Panc1 (cell line): ENCODE measurements at regions not wholly inside any gene's neighbourhood (a gene's known extent, or its start where the extent isn't known, plus 50 kb on each side); places are given as distances from the start of the nearest gene placed in this dataset.

Source experiments
- ATAC-seq: fragments of 200-7000 bp; cut with Tn5 transposase; 2 replicates; pipeline ENCODE4 v1.9.1; 2020; ENCODE audit warnings: mild to moderate bottlenecking, moderate library complexity
- BruUV-seq: library from RNA; stranded (reverse); fragments of 400-500 nt; replicated peaks from 2 replicates; lab custom pipeline; 2021; lab: Mats Ljungman, UMichigan
- CTCF ChIA-PET: fragments of 300-600 bp; sonication (Branson Sonifier 250); formaldehyde crosslinking; loops from one replicate; lab custom pipeline; 2022; ENCODE audit warnings: antibody characterized with exemption; lab: Charles Lee
- POLR2A ChIA-PET: fragments of 300-600 bp; sonication (Branson Sonifier 250); formaldehyde crosslinking; loops from one replicate; lab custom pipeline; 2022; ENCODE audit warnings: antibody characterized with exemption; lab: Charles Lee
- DNase-seq: peaks from one replicate; pipeline ENCODE4 v3.0.0-alpha.2; 2010; ENCODE audit warnings: low read depth, low spot score
- H3K27ac ChIP-seq: 2 replicates; pipeline ENCODE4 v1.5.1; 2011; ENCODE audit warnings: mild to moderate bottlenecking, low read length, inconsistent platforms
- H3K27me3 ChIP-seq: fragments of 200-500 bp; sonication (Bioruptor generic); 2 replicates; pipeline ENCODE4 v1.6.0; 2014; ENCODE audit warnings: low read length, inconsistent platforms; ENCODE audit not compliant: control insufficient read depth, insufficient read depth
- H3K36me3 ChIP-seq: fragments of 200-500 bp; sonication (Bioruptor generic); 2 replicates; pipeline ENCODE4 v1.5.1; 2014; ENCODE audit warnings: inconsistent platforms, mild to moderate bottlenecking, low read length, moderate library complexity; ENCODE audit not compliant: control insufficient read depth, insufficient read depth
- H3K4me1 ChIP-seq: 2 replicates; pipeline ENCODE4 v1.5.1; 2011; ENCODE audit warnings: inconsistent platforms, mild to moderate bottlenecking, low read length, moderate library complexity; ENCODE audit not compliant: control insufficient read depth, insufficient read depth
- H3K4me3 ChIP-seq, 2 experiments: 2 replicates each; pipeline ENCODE4 v1.5.1; 2011 to 2012; ENCODE audit warnings: low read depth in 2 of 2, low read length in 2 of 2, mild to moderate bottlenecking in 2 of 2, inconsistent platforms in 1 of 2, moderate library complexity in 1 of 2
- H3K9me3 ChIP-seq: fragments of 200-500 bp; sonication (Bioruptor generic); 2 replicates; pipeline ENCODE4 v1.5.1; 2014; ENCODE audit warnings: low read depth, mild to moderate bottlenecking, inconsistent platforms, low read length, moderate library complexity; ENCODE audit not compliant: control insufficient read depth, insufficient read depth
- POLR2AphosphoS5 ChIP-seq: IDR thresholded peaks from 2 replicates; pipeline ENCODE4 v1.6.1; 2012; ENCODE audit warnings: mild to moderate bottlenecking, low read depth, low read length, moderate library complexity
- REST ChIP-seq, 2 experiments: IDR thresholded peaks; 2 replicates each; pipeline ENCODE4 v1.6.1; 2011 to 2012; ENCODE audit warnings: low read depth in 2 of 2, control low read depth in 1 of 2, low read length in 1 of 2, mild to moderate bottlenecking in 1 of 2, moderate library complexity in 1 of 2; ENCODE audit not compliant: insufficient read depth in 1 of 2
- SIN3A ChIP-seq: IDR thresholded peaks from 2 replicates; pipeline ENCODE4 v1.6.1; 2012; ENCODE audit warnings: low read depth, mild to moderate bottlenecking, low read length, moderate library complexity, borderline replicate concordance; ENCODE audit not compliant: insufficient read depth
- TCF7L2 ChIP-seq: IDR thresholded peaks from 2 replicates; pipeline ENCODE4 v1.6.1; 2011; ENCODE audit warnings: mild to moderate bottlenecking, low read depth, low read length, inconsistent platforms
- in situ Hi-C: cut with HindIII; loops from 2 replicates; pipeline ENCODE4 v1.10.0; 2016; ENCODE audit warnings: low sequenced_read_pairs, low pct_unique_long_range_greater_than_20kb
- intact Hi-C: fragments of 100-400 bp; cut with micrococcal nuclease; formaldehyde crosslinking; loops from one replicate; pipeline ENCODE4 v1.10.0; 2022; ENCODE audit not compliant: unreplicated experiment
- TF ChIP-seq, protein P1 (sequence below): fragments of 450-650 bp; IDR thresholded peaks from 2 replicates; pipeline ENCODE4 v1.5.1; 2017; ENCODE audit warnings: mild to moderate bottlenecking

DNA sequence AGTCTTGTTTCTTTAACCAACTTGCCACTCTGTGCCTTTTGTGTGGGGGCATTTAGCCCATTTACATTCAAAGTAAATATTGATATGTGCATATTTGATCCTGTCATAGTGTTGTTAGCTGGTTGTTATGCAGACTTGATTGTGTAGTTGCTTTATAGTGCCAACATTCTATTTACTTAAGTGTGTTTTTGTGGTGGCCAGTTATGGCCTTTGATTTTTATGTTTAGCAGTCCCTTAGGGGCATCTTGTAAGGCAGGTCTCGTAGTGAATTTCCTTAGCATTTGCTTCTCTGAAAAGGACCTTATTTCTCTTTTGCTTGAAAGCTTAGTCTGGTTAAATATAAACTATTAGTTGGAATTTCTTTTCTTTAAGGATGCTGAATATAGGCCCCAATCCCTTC lies 282.8 kb upstream of the NECTIN3 start:
- CTCF ChIA-PET: no interaction called here
- intact Hi-C loops: no loop called here
- POLR2A ChIA-PET: no interaction called here
- Histone ChIP-seq H3K4me3 (no peak overlapping the region), H3K36me3 (no peaks in the 10 kb centered on the region), H3K9me3 (no peaks in the 10 kb centered on the region), H3K27ac (no peak overlapping the region), H3K4me1 (no peaks in the 10 kb centered on the region), H3K27me3 (no peaks in the 10 kb centered on the region)
- TF ChIP-seq SIN3A (no peak), REST (IDR thresholded peaks at IDR 0.05; ENCODE audit: insufficient read depth in 1 of 2, low read depth in 2 of 2, low read length in 1 of 2) (no peak), TCF7L2 (no peak), POLR2AphosphoS5 (no peak)
- TF ChIP-seq, protein P1, sequence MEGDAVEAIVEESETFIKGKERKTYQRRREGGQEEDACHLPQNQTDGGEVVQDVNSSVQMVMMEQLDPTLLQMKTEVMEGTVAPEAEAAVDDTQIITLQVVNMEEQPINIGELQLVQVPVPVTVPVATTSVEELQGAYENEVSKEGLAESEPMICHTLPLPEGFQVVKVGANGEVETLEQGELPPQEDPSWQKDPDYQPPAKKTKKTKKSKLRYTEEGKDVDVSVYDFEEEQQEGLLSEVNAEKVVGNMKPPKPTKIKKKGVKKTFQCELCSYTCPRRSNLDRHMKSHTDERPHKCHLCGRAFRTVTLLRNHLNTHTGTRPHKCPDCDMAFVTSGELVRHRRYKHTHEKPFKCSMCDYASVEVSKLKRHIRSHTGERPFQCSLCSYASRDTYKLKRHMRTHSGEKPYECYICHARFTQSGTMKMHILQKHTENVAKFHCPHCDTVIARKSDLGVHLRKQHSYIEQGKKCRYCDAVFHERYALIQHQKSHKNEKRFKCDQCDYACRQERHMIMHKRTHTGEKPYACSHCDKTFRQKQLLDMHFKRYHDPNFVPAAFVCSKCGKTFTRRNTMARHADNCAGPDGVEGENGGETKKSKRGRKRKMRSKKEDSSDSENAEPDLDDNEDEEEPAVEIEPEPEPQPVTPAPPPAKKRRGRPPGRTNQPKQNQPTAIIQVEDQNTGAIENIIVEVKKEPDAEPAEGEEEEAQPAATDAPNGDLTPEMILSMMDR: no peak
- no TSS peak for BruUV-seq
- in situ Hi-C loops: no loop called here
- DNase-seq (no peak), ATAC-seq (no peak)

DNA sequence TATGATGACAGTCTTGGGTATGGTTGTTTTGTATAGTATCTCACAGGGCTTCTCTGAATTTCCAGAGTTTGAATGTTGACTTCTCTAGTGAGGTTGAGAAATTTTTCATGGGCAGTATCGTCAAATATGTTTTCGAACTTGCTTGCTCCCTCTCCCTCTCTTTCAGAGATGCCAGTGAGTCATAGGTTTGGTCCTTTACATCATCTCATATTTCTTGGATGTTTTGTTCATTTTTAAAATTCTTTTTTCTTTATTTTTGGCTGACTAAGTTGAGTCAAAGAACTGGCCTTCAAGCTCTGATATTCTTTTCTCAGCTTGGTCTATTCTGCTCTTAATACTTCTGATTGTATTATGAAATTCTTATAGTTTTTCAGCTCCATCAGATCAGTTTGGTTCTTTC lies 282.3 kb upstream of the NECTIN3 start:
- intact Hi-C loops: no loop called here
- POLR2A ChIA-PET: no interaction called here

More for the DNA sequence above, 282.3 kb upstream of the NECTIN3 start:
- CTCF ChIA-PET: no interaction called here
- in situ Hi-C loops: no loop called here
- TF ChIP-seq REST (IDR thresholded peaks at IDR 0.05; ENCODE audit: insufficient read depth in 1 of 2, low read depth in 2 of 2, low read length in 1 of 2) (no peak), TCF7L2 (no peak), POLR2AphosphoS5 (no peak), SIN3A (no peak)
- TF ChIP-seq, protein P1: no peak
- H3K4me3 ChIP-seq: no peak overlapping the region
- no TSS peak for BruUV-seq
- no peak for ATAC-seq
- H3K4me1 ChIP-seq: no peaks in the 10 kb centered on the region
- no peaks in the 10 kb centered on the region for H3K9me3 ChIP-seq
- H3K27ac ChIP-seq: no peak overlapping the region
- no peaks in the 10 kb centered on the region for H3K27me3 ChIP-seq
- no peak for DNase-seq
- H3K36me3 ChIP-seq: no peaks in the 10 kb centered on the region
